HUES6 (cell line): ENCODE measurements at regions not wholly inside any gene's neighbourhood (a gene's known extent, or its start where the extent isn't known, plus 50 kb on each side); places are given as distances from the start of the nearest gene placed in this dataset.

ENCODE experiments used
- H3K27ac ChIP-seq: 2 replicates; pipeline ENCODE4 v1.7.0; 2013; ENCODE audit warnings: low read depth, mild to moderate bottlenecking, low read length, inconsistent platforms
- H3K27me3 ChIP-seq: 2 replicates; pipeline ENCODE4 v1.6.1; 2013; ENCODE audit warnings: low read length; ENCODE audit not compliant: control insufficient read depth, insufficient read depth
- H3K36me3 ChIP-seq: 2 replicates; pipeline ENCODE4 v1.6.1; 2013; ENCODE audit warnings: low read length; ENCODE audit not compliant: control insufficient read depth, insufficient read depth
- H3K4me1 ChIP-seq: 2 replicates; pipeline ENCODE4 v1.6.1; 2013; ENCODE audit warnings: low read length; ENCODE audit not compliant: control insufficient read depth, insufficient read depth
- H3K4me3 ChIP-seq: 2 replicates; pipeline ENCODE4 v1.5.1; 2013; ENCODE audit warnings: low read depth, low read length
- H3K9ac ChIP-seq: one replicate; pipeline ENCODE4 v1.6.1; 2013; ENCODE audit warnings: mild to moderate bottlenecking, low read length
- H3K9me3 ChIP-seq: 2 replicates; pipeline ENCODE4 v1.6.1; 2013; ENCODE audit warnings: low read depth, low read length; ENCODE audit not compliant: control insufficient read depth, insufficient read depth

DNA sequence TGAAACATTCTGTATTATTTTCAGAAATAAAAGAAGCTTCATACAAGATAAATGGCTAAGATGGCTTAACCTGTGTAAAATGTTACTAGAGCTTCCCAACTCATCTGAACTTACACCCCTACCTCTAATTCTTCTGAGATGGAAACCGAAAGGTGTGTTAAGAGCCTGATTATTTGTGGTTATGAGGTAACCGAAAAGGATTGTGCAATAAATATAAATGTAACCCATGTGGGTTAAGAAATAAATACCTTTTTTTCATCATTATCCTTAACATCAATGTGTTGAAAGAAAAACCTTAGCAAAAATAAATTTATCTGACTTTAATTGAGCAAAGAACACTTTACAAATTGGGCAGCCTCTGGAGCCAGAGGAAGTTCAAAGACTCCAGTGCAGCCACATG lies 961.8 kb upstream of the SPRY2 start:
- no peaks in the 10 kb centered on the region for H3K27me3 ChIP-seq
- no peak overlapping the region for H3K9ac ChIP-seq
- H3K27ac ChIP-seq, result no peak overlapping the region
- H3K9me3 ChIP-seq, result no peaks in the 10 kb centered on the region
- H3K36me3 ChIP-seq, result no peaks in the 10 kb centered on the region
- no peaks in the 10 kb centered on the region for H3K4me1 ChIP-seq
- no peak overlapping the region for H3K4me3 ChIP-seq

DNA sequence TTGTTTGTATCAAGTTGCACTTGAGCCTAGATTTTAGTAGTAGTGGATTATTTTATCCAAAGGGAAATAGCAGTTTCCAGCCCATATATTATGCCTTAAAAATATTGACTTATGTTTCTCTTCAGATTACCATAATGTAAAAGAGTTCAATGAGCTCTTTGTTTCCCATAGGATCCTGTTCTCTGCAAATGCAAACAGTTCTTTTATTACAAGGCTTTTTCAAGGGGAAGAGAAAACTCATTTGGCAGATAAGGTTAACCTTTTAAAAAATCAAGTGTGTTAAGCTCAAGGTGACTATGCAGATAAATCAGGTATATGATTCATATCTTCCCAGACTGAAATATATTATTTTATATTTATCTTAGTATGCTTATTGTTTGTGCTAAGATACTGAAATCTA lies 961.2 kb upstream of the SPRY2 start:
- no peak overlapping the region for H3K27ac ChIP-seq
- no peaks in the 10 kb centered on the region for H3K4me1 ChIP-seq

DNA sequence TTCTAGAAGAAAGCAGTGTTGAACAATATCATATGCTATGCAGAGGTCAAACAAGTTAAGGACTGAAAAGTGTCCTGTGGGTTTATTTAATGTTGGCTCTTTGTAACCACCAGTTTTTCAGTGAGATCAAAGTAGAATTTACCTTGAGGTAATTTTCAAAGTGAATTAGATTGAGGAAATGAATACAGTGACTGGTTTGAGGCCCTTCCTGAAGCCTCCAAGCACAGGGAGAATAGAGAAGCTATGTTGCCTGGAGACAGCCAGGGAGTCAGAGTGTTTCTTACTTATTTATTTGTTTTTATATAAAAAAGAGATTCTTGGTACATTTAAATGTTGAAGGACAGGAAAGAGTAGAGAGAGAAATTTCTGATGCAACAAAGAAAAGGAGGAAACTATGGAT lies 954.3 kb upstream of the SPRY2 start:
- Histone ChIP-seq H3K27ac (no peak overlapping the region), H3K9ac (no peak overlapping the region), H3K36me3 (no peaks in the 10 kb centered on the region), H3K4me1 (peaks cover 7% of the 10 kb centered on the region; the same call in 1 of the 2 replicates), H3K27me3 (no peaks in the 10 kb centered on the region), H3K4me3 (no peak overlapping the region), H3K9me3 (no peaks in the 10 kb centered on the region)

More for the DNA sequence above, 961.2 kb upstream of the SPRY2 start:
- Histone ChIP-seq H3K9me3 (no peaks in the 10 kb centered on the region), H3K36me3 (no peaks in the 10 kb centered on the region), H3K9ac (no peak overlapping the region), H3K4me3 (no peak overlapping the region), H3K27me3 (no peaks in the 10 kb centered on the region)

DNA sequence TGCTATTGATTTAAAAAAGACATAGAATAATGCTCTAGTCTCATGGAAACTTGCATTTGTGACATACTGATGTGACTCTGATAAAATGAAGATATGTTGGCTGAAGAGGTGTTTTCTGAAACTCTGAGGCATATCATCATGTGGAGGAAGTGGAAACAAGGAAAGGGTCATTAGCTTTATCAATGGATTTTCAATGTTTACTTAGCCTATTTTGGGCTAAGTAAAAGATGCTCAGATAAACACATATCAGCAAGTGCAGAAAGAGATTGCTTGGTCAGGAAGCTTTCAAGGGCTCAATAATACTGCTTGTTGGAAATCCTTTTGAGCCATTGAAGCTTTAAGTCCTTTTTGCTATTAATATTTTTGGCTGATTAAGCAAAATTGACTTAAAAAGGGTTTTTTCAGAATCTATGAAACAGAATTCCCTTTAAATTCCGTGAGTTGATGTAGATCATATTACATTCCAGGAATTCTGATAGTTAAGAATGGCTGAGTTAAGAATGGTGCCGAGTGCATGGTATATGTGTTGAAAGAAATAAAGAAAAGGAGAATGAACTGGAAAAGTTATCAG lies 952.8 kb upstream of the SPRY2 start:
- H3K27ac ChIP-seq, result no peak overlapping the region
- H3K36me3 ChIP-seq, result no peaks in the 10 kb centered on the region
- H3K4me1 ChIP-seq, result peaks cover 7% of the 10 kb centered on the region; the same call in 1 of the 2 replicates
- H3K9ac ChIP-seq, result no peak overlapping the region
- no peaks in the 10 kb centered on the region for H3K27me3 ChIP-seq
- no peak overlapping the region for H3K4me3 ChIP-seq
- no peaks in the 10 kb centered on the region for H3K9me3 ChIP-seq

DNA sequence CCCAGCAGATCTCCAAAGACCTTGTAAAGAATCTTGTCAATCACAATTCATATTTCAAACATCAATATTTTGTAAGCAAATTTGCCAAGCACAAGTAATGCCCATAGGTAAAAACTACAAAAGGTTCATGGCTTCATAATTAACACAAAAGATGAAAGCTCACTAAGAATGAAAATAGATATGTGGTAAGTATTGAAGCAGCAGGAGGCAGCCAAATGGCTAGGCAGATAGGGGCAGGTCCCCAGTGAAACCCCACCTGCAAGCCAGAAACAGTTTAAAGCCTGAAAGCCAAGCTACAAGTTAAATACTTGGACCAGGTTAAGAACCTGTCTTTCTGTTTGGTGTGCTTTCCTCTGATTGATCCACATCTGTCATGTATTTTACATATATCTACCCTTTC lies 942.6 kb upstream of the SPRY2 start:
- Histone ChIP-seq H3K4me1 (no peaks in the 10 kb centered on the region), H3K27me3 (no peaks in the 10 kb centered on the region), H3K36me3 (no peaks in the 10 kb centered on the region), H3K27ac (no peak overlapping the region), H3K9me3 (peaks cover 4% of the 10 kb centered on the region; the same call in 1 of the 2 replicates), H3K4me3 (no peak overlapping the region), H3K9ac (no peak overlapping the region)

DNA sequence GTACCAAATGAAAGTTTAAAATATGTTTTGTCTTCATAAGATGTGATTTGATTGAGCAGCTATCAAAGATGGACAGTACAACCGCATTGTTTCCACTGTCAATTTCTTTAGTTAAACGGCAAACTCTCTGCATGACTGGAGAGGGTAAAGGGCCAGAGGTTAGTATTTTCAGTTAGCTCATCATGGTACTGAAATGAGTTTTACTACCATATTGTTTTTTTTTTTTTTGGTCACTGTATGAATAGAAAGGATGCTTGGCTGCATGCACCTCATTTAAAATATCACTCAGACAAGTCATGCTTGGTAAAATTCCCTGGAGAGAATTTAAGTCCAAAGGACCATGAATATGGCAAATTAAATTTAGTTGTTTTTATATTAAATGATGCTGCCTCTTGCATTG lies 942.1 kb upstream of the SPRY2 start:
- Histone ChIP-seq H3K27ac (no peak overlapping the region), H3K36me3 (no peaks in the 10 kb centered on the region), H3K27me3 (no peaks in the 10 kb centered on the region), H3K4me3 (no peak overlapping the region), H3K9me3 (peaks cover 4% of the 10 kb centered on the region; the same call in 1 of the 2 replicates), H3K9ac (no peak overlapping the region), H3K4me1 (no peaks in the 10 kb centered on the region)

DNA sequence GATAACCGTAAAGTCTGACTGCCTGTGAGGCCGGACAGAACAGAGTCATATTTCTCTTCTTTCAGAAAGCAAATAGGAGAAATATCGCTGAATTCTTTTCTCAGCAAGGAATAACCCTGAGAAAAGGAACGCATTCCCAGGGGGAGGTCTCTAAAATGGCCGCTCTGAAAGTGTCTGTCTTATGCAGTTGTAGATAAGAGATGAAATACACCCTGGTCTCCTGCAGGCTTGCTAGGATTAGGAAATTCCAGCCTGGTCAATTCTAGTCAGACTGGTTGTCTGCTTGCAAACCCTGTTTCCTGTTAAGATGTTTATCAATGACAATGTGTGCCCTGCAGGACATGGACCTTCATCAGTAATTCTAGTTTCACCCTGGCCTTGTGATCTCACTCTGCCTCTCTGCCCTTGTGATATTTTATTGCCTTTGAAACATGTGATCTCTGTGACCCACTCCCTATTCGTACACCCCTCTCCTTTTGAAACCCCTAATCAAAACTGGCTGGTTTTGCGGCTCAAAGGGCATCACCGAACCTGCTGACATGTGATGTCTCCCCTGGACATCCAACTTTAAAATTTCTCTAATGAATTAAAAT lies 934.8 kb upstream of the SPRY2 start:
- no peak overlapping the region for H3K27ac ChIP-seq
- no peak overlapping the region for H3K9ac ChIP-seq
- H3K4me3 ChIP-seq, result no peak overlapping the region
- no peaks in the 10 kb centered on the region for H3K36me3 ChIP-seq
- H3K4me1 ChIP-seq, result no peaks in the 10 kb centered on the region
- peaks cover 28% of the 10 kb centered on the region for H3K9me3 ChIP-seq
- H3K27me3 ChIP-seq, result no peaks in the 10 kb centered on the region

DNA sequence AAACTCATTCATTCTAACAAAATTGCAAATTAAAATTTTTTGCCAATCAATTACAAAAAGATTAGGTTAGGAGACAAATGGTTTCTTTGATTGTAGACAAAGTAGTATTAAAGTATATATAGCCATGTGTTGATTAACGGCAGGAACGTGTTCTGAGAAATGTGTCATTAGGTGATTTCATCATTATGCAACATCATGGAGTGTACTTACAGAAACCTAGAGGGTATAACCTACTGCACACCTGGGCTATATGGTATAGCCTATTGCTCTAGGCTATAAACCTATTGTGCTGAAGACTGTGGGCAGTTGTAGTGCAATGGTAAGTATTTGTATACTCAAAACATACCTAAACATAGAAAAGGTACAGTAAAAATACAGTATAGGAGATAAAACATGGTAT lies 906.8 kb upstream of the SPRY2 start:
- H3K4me3 ChIP-seq, result no peak overlapping the region

DNA sequence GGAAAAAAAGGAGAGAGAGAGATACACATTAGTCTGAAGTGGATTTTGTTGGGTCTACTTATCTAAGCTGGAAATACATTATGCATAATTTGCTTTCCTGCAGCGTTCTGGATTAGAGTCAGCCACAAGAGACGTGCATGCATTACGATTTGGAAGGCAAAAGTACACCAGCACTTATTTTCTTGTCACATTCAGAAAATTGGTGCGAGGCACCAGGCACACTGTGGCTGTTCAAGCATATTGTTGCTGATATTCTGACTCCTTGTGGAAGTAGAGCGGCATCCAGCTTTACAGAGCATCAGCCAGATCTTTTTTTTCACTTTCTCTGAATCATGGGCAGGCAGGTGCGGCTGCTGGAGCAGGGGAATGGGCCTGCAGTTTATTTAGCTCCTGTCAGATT lies 905.6 kb upstream of the SPRY2 start:
- Histone ChIP-seq H3K9me3 (no peaks in the 10 kb centered on the region), H3K4me3 (no peak overlapping the region), H3K9ac (no peak overlapping the region), H3K27ac (no peak overlapping the region), H3K4me1 (no peaks in the 10 kb centered on the region), H3K27me3 (no peaks in the 10 kb centered on the region), H3K36me3 (no peaks in the 10 kb centered on the region)

More for the DNA sequence above, 906.8 kb upstream of the SPRY2 start:
- Histone ChIP-seq H3K9ac (no peak overlapping the region), H3K4me1 (no peaks in the 10 kb centered on the region), H3K27ac (no peak overlapping the region), H3K27me3 (no peaks in the 10 kb centered on the region), H3K36me3 (no peaks in the 10 kb centered on the region), H3K9me3 (no peaks in the 10 kb centered on the region)

DNA sequence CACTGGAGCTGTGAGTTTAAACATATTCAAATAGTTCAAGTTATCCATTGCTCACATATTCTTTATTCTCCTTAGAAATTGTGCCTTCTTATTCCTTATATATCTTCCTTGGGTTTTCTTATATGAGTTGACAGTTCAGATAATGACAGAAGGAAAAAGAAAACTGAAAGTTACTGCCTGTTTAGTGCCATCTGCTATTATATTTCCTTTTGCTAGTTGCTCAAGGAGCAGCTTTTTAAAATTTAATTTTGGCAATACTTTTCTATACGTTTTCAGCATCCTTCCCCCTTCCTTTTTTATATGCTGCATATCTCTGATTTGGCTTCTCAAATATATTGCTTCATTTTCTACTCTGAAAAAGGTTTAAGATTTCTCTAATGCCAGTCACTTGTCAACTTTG lies 903.1 kb upstream of the SPRY2 start:
- no peaks in the 10 kb centered on the region for H3K9me3 ChIP-seq
- no peak overlapping the region for H3K9ac ChIP-seq
- no peak overlapping the region for H3K4me3 ChIP-seq
- H3K4me1 ChIP-seq, result no peaks in the 10 kb centered on the region
- no peaks in the 10 kb centered on the region for H3K36me3 ChIP-seq
- H3K27ac ChIP-seq, result no peak overlapping the region
- no peaks in the 10 kb centered on the region for H3K27me3 ChIP-seq

DNA sequence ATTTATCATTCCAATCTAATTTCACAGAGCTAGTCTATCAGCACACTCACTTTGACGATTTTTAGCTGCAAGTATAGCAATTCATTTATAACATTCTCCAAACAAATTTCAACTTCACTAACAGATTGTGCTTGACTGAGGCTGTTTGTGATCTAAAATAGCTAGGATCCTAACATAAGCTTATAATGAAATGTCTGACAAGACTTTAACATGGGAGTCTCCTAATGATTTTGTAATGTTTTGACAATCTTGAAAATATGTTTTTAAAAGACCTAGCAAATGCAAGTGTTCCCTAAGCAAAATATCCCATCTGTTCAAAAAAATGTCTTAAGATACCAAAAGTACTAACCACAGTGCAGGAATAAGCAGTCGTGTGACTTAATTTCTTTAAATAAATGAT lies 889.5 kb upstream of the SPRY2 start:
- Histone ChIP-seq H3K27ac (no peak overlapping the region), H3K4me3 (no peak overlapping the region), H3K9ac (no peak overlapping the region), H3K9me3 (0 out of 2 replicates have a peak, but pooled peaks cover 3% of the 10 kb centered on the region), H3K36me3 (no peaks in the 10 kb centered on the region), H3K4me1 (no peaks in the 10 kb centered on the region), H3K27me3 (no peaks in the 10 kb centered on the region)
